CD8-positive, alpha-beta memory T cell (primary cell): ENCODE measurements at regions not wholly inside any gene's neighbourhood (a gene's known extent, or its start where the extent isn't known, plus 50 kb on each side); places are given as distances from the start of the nearest gene placed in this dataset.
A peak's percentile ranks its signal among the peaks of the same experiment; 100 is the strongest.

Experiments used
- CTCF ChIA-PET: fragments of 350-600 bp; sonication (Branson Sonifier 250); formaldehyde crosslinking; loops from one replicate; lab custom pipeline; 2021; ENCODE audit warnings: antibody characterized with exemption; lab: Charles Lee
- POLR2A ChIA-PET: fragments of 350-600 bp; sonication (Branson Sonifier 250); formaldehyde crosslinking; loops from one replicate; lab custom pipeline; 2021; ENCODE audit warnings: antibody characterized with exemption; lab: Charles Lee
- DNase-seq, 5 donors: peaks; one replicate each; pipeline versions ENCODE4 v3.0.0 to v3.0.0-alpha.2; 2020 to 2022; ENCODE audit warnings: mixed read lengths in 1 of 5
- H3K27ac ChIP-seq: one replicate; pipeline ENCODE4 v1.7.0; 2013; ENCODE audit warnings: low read depth, mild to moderate bottlenecking, low read length, moderate library complexity
- H3K27me3 ChIP-seq: 2 replicates; pipeline ENCODE4 v1.7.0; 2013; ENCODE audit warnings: low read length, mild to moderate bottlenecking; ENCODE audit not compliant: insufficient read depth, poor library complexity, severe bottlenecking
- H3K36me3 ChIP-seq: 2 replicates; pipeline ENCODE4 v1.7.0; 2013; ENCODE audit warnings: mild to moderate bottlenecking, low read length, moderate library complexity; ENCODE audit not compliant: insufficient read depth
- H3K4me1 ChIP-seq: 2 replicates; pipeline ENCODE4 v1.7.0; 2013; ENCODE audit warnings: mild to moderate bottlenecking, low read length, moderate library complexity; ENCODE audit not compliant: insufficient read depth
- H3K4me3 ChIP-seq: 2 replicates; pipeline ENCODE4 v1.7.0; 2013; ENCODE audit warnings: mild to moderate bottlenecking, low read length
- H3K9me3 ChIP-seq: 2 replicates; pipeline ENCODE4 v1.7.0; 2013; ENCODE audit warnings: mild to moderate bottlenecking, low read length
- H3K27ac Mint-ChIP-seq, 8 donors: one replicate each; pipeline ENCODE4 v1.8.0; 2020 to 2021; ENCODE audit warnings: mixed read lengths in 8 of 8, mild to moderate bottlenecking in 6 of 8, inconsistent platforms in 3 of 8, moderate library complexity in 3 of 8
- H3K27me3 Mint-ChIP-seq, 2 donors: one replicate each; pipeline ENCODE4 v1.8.0; 2020 to 2021; ENCODE audit warnings: mixed read lengths in 2 of 2, mild to moderate bottlenecking in 1 of 2, moderate library complexity in 1 of 2
- H3K36me3 Mint-ChIP-seq, 3 donors: one replicate each; pipeline ENCODE4 v1.8.0; 2020 to 2021; ENCODE audit warnings: mixed read lengths in 3 of 3, inconsistent platforms in 1 of 3, mild to moderate bottlenecking in 1 of 3
- H3K4me1 Mint-ChIP-seq, 3 donors: one replicate each; pipeline ENCODE4 v1.8.0; 2020 to 2021; ENCODE audit warnings: mixed read lengths in 3 of 3, inconsistent platforms in 1 of 3, mild to moderate bottlenecking in 1 of 3
- H3K4me3 Mint-ChIP-seq, 7 donors: one replicate each; pipeline ENCODE4 v1.8.0; 2020 to 2021; ENCODE audit warnings: mixed read lengths in 7 of 7, mild to moderate bottlenecking in 6 of 7, moderate library complexity in 4 of 7, inconsistent platforms in 2 of 7
- H3K9me3 Mint-ChIP-seq, 5 donors: one replicate each; pipeline ENCODE4 v1.8.0; 2020 to 2022; ENCODE audit warnings: mixed read lengths in 5 of 5, mild to moderate bottlenecking in 3 of 5, moderate library complexity in 2 of 5, inconsistent platforms in 1 of 5

DNA sequence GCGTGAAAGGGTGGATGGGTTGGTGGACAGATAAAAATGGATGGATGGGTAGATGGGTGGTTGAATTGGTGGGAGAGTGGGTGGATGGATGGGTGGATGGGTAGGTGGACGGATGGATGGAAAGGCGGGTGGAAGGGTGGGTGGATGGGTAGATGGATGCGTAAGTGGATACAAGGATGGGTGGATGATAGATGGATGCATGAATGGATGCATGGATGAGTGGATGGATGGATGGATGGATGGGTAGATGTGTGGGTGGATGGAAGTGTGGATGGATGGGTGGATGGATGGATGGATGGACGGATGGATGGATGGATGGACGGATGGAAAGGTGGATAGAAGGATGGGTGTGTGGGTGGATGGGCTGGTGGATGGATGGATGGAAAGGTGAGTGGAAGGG is 77.0 kb upstream of the GRK3 start:
- no peaks in the 10 kb centered on the region for H3K36me3 ChIP-seq
- no peak overlapping the region for H3K4me3 Mint-ChIP-seq
- ChIA-PET CTCF (no interaction called here), POLR2A (no interaction called here)
- H3K9me3 ChIP-seq = no peaks in the 10 kb centered on the region
- DNase-seq = no peak
- peaks cover 0 to 3% (median 0%) of the 10 kb centered on the region in 3 donors for H3K4me1 Mint-ChIP-seq
- no peaks in the 10 kb centered on the region for H3K27me3 ChIP-seq
- no peak overlapping the region for H3K27ac ChIP-seq
- H3K4me1 ChIP-seq = no peaks in the 10 kb centered on the region
- no peaks in the 10 kb centered on the region for H3K9me3 Mint-ChIP-seq
- no peaks in the 10 kb centered on the region for H3K27me3 Mint-ChIP-seq
- H3K27ac Mint-ChIP-seq = no peak overlapping the region
- no peak overlapping the region for H3K4me3 ChIP-seq
- H3K36me3 Mint-ChIP-seq = peaks cover 24 to 44% (median 27%) of the 10 kb centered on the region in 3 donors

DNA sequence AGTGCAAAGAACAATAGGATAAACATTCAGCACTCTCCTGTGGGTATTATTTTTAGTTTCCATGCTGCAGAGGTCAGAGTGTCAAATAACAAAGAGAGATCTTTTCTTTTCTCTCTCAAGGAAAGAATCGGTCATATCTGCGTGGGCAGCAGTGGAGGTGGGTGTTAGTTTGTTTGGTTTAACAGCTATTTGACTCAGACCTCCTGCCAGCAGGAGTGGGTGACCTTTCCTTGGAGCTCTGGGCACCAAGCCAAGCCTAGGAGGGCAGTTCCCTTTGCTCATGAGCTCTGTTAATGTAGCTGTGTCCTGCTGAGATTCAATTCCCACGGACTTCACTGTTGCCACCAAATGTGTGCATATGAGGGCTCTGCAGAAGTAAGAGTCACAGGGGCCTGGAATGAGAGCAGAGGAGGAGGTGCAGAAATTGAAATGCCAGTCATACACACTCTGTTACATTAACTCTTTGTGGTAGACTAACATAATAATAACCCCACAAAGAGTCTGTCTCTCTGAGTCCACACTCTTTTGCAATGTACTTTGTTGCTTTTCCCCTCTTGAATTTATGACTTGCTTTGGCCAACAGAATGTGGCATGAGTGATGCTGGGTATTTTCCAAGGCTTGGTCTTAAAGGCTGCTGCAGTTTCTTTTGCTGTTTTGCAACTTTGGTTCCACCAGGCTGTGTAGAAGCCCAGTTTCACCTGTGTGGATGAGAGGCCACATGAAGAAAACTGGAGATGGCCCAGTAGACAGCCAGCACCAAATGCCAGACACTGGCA is 76.0 kb upstream of the GRK3 start:
- ChIA-PET POLR2A (no interaction called here), CTCF (no interaction called here)
- Histone ChIP-seq H3K27me3 (no peaks in the 10 kb centered on the region), H3K36me3 (no peaks in the 10 kb centered on the region), H3K9me3 (no peaks in the 10 kb centered on the region), H3K4me1 (no peaks in the 10 kb centered on the region), H3K4me3 (no peak overlapping the region), H3K27ac (no peak overlapping the region)
- peak overlapping the region in 1 of 8 donors; percentile 24 for H3K27ac Mint-ChIP-seq
- no peak overlapping the region for H3K4me3 Mint-ChIP-seq
- H3K4me1 Mint-ChIP-seq = peaks cover 0 to 3% (median 0%) of the 10 kb centered on the region in 3 donors
- peaks cover 21 to 37% (median 27%) of the 10 kb centered on the region in 3 donors for H3K36me3 Mint-ChIP-seq
- H3K9me3 Mint-ChIP-seq = no peaks in the 10 kb centered on the region
- no peak for DNase-seq
- no peaks in the 10 kb centered on the region for H3K27me3 Mint-ChIP-seq

- peaks cover 0 to 1% of the 10 kb centered on the region in 2 donors for H3K27me3 Mint-ChIP-seq
- DNase-seq = no peak
- Histone ChIP-seq H3K36me3 (no peaks in the 10 kb centered on the region), H3K4me3 (no peak overlapping the region), H3K27ac (no peak overlapping the region), H3K9me3 (no peaks in the 10 kb centered on the region), H3K27me3 (no peaks in the 10 kb centered on the region), H3K4me1 (no peaks in the 10 kb centered on the region)
- H3K4me3 Mint-ChIP-seq = no peak overlapping the region
- H3K27ac Mint-ChIP-seq = no peak overlapping the region
- H3K4me1 Mint-ChIP-seq = peaks cover 0 to 1% (median 0%) of the 10 kb centered on the region in 3 donors
- ChIA-PET POLR2A (no interaction called here), CTCF (no interaction called here)
- peaks cover 18 to 26% (median 19%) of the 10 kb centered on the region in 3 donors for H3K36me3 Mint-ChIP-seq
- H3K9me3 Mint-ChIP-seq = no peaks in the 10 kb centered on the region
These were observed 74.5 kb upstream of the GRK3 start for GRCh38 chr22:25489947-25490346.

DNA sequence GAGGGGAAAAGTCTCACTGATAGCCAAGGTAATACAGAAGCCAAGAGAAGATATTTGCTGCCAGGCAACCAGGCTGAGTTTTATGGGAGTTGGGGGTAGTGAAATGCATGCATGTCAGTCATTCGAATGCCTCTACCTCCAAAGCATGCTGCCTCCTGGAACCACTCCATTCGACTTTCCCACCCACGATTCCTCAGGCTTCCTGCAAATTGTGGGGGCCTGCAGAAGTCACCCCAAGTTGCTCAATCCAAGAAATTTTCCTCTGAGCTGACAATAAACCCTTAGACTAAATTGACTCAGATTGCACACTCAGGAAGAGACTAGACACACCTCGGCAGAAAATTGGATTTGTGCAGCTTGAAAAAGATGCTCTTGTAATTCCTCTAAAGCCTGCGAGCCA is 73.6 kb upstream of the GRK3 start:
- H3K4me1 ChIP-seq = no peaks in the 10 kb centered on the region
- no peaks in the 10 kb centered on the region for H3K36me3 ChIP-seq
- POLR2A ChIA-PET = no interaction called here
- H3K4me3 ChIP-seq = no peak overlapping the region
- no peak overlapping the region for H3K27ac Mint-ChIP-seq
- H3K27me3 Mint-ChIP-seq = peaks cover 0 to 1% of the 10 kb centered on the region in 2 donors
- CTCF ChIA-PET = no interaction called here
- H3K27me3 ChIP-seq = no peaks in the 10 kb centered on the region
- no peaks in the 10 kb centered on the region for H3K9me3 ChIP-seq
- peaks cover 0 to 1% (median 0%) of the 10 kb centered on the region in 3 donors for H3K4me1 Mint-ChIP-seq
- no peak overlapping the region for H3K27ac ChIP-seq
- H3K36me3 Mint-ChIP-seq = peaks cover 11 to 20% (median 14%) of the 10 kb centered on the region in 3 donors
- DNase-seq = no peak
- H3K9me3 Mint-ChIP-seq = no peaks in the 10 kb centered on the region
- no peak overlapping the region for H3K4me3 Mint-ChIP-seq

DNA sequence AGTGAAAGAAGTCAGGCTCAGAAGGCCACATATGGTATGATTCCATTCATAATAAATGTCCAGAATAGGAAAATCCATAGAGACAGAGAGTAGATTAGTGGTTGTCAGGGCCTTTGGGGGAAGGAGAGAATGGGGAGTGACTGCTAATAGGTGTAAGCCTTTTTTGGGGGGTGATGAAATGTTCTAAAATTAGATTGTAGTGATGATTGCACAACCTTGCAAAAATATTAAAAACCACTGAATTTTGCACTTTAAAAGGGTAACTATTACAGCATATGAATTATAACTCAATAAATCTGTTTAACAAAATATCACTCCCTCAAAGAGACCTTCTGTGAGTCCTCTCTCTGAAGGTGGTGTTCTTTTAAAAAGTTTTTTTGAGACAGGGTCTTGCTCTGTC is 72.3 kb upstream of the GRK3 start:
- Mint-ChIP-seq H3K4me1 (no peaks in the 10 kb centered on the region), H3K36me3 (peaks cover 11 to 20% (median 14%) of the 10 kb centered on the region in 3 donors), H3K9me3 (no peaks in the 10 kb centered on the region), H3K27me3 (peaks cover 0 to 1% of the 10 kb centered on the region in 2 donors), H3K27ac (no peak overlapping the region), H3K4me3 (no peak overlapping the region)
- no peaks in the 10 kb centered on the region for H3K4me1 ChIP-seq
- H3K9me3 ChIP-seq = no peaks in the 10 kb centered on the region
- CTCF ChIA-PET = no interaction called here
- H3K4me3 ChIP-seq = no peak overlapping the region
- no peaks in the 10 kb centered on the region for H3K27me3 ChIP-seq
- POLR2A ChIA-PET = no interaction called here
- H3K27ac ChIP-seq = no peak overlapping the region
- DNase-seq = no peak
- H3K36me3 ChIP-seq = no peaks in the 10 kb centered on the region

DNA sequence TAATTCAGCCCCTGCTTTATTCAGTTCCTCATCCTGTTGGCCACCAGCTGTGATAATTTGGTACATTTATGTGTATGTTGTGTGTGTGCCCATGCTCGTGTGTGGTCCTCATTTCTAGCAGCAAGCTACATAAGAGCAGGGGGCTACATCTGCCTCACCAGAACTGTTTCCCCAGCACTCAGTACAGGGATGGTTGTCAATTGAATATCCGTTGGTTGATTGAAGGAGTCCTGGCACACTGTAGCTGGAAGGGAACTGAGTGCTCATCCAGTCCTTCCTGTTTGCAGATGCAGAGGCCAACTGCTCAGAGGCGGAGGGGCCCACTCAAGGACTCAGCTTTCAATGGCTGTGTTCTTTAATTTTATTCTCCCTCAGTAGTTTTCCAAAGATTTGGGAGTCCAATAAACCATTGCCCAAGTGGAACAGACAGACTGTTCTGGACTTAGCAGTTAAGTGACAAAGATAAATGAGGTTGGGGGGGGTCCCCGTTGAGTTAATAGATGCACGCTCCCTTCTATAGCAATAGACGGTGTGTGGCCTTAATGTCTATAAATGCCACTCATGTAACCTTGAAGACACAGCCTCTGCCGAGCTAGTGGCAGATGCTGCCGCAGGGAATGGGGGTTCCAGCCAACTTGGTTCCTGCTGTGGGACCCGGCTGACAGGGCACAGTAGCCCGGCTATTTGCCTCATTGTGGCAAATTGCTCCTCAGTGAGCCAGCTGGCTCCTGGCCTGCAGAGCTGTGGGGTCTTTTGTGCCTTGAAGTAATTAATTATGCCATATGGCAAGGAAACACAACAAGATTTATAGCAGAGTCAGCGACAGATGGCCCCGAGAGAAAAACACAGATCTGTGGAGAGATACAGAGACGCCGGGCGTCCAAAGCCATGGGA is 71.4 kb upstream of the GRK3 start:
- ChIA-PET POLR2A (no interaction called here), CTCF (interaction anchor here (1.5 kb wide), 1 partner anchor 10 kb away, joined by 3 read pairs; no protein-coding TSS in a partner anchor)
- H3K4me1 ChIP-seq = no peaks in the 10 kb centered on the region
- Mint-ChIP-seq H3K27ac (no peak overlapping the region), H3K9me3 (no peaks in the 10 kb centered on the region), H3K4me1 (no peaks in the 10 kb centered on the region), H3K4me3 (no peak overlapping the region), H3K27me3 (peaks cover 0 to 1% of the 10 kb centered on the region in 2 donors), H3K36me3 (peaks cover 11 to 20% (median 12%) of the 10 kb centered on the region in 3 donors)
- DNase-seq = no peak
- H3K4me3 ChIP-seq = no peak overlapping the region
- no peak overlapping the region for H3K27ac ChIP-seq
- H3K27me3 ChIP-seq = no peaks in the 10 kb centered on the region
- H3K36me3 ChIP-seq = no peaks in the 10 kb centered on the region
- no peaks in the 10 kb centered on the region for H3K9me3 ChIP-seq

DNA sequence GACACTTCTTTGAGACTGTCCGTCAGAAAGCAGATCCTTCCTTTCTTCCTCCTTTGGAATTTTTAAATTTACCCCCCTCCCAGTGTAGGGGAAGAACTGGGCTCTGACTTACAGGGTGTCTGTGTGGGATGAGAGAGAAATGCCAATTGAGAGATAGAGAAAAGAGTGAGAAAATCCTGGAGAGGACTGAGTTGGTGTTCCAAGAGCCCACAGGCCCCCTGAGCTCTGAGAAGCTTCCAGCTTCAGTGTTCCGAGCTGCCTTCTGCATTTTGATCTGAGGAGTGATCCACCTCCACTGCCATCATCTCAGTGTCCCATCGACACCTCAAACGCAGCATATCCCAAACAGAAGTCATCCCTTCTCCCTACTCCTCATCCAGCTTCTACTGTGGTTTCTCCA is 70.7 kb upstream of the GRK3 start:
- no peak for DNase-seq
- Histone ChIP-seq H3K4me1 (no peaks in the 10 kb centered on the region), H3K27me3 (no peaks in the 10 kb centered on the region), H3K9me3 (no peaks in the 10 kb centered on the region), H3K4me3 (no peak overlapping the region), H3K27ac (no peak overlapping the region), H3K36me3 (no peaks in the 10 kb centered on the region)
- Mint-ChIP-seq H3K36me3 (peaks cover 11 to 19% (median 12%) of the 10 kb centered on the region in 3 donors), H3K4me1 (no peaks in the 10 kb centered on the region), H3K4me3 (no peak overlapping the region), H3K27ac (peak overlapping the region in 1 of 8 donors; percentile 53), H3K9me3 (no peaks in the 10 kb centered on the region), H3K27me3 (peaks cover 0 to 1% of the 10 kb centered on the region in 2 donors)
- ChIA-PET POLR2A (no interaction called here), CTCF (interaction anchor here (1.5 kb wide), 1 partner anchor 11 kb away, joined by 3 read pairs; no protein-coding TSS in a partner anchor)

- no peak overlapping the region for H3K4me3 ChIP-seq
- peaks cover 9 to 12% (median 11%) of the 10 kb centered on the region in 3 donors for H3K36me3 Mint-ChIP-seq
- ChIA-PET POLR2A (no interaction called here), CTCF (no interaction called here)
- no peak for DNase-seq
- H3K4me3 Mint-ChIP-seq = no peak overlapping the region
- H3K27ac ChIP-seq = no peak overlapping the region
- no peaks in the 10 kb centered on the region for H3K27me3 ChIP-seq
- H3K36me3 ChIP-seq = no peaks in the 10 kb centered on the region
- peaks cover 0 to 1% of the 10 kb centered on the region in 2 donors for H3K27me3 Mint-ChIP-seq
- no peaks in the 10 kb centered on the region for H3K4me1 Mint-ChIP-seq
- no peak overlapping the region for H3K27ac Mint-ChIP-seq
- H3K9me3 ChIP-seq = no peaks in the 10 kb centered on the region
- H3K9me3 Mint-ChIP-seq = no peaks in the 10 kb centered on the region
- H3K4me1 ChIP-seq = no peaks in the 10 kb centered on the region
These were observed 69.7 kb upstream of the GRK3 start for GRCh38 chr22:25494774-25495173.
